ENCODE measurements at regions not wholly inside any gene's neighbourhood (a gene's known extent, or its start where the extent isn't known, plus 50 kb on each side); places are given as distances from the start of the nearest gene placed in this dataset.

- Histone ChIP-seq H3K79me1 (ENCODE audit: low read depth, low read length) (no peaks in the 10 kb centered on the region), H3K27me3 (replicated peaks in 1 of 4; ENCODE audit: control insufficient read depth in 3 of 4, extremely low read depth in 1 of 4, insufficient read depth in 3 of 4, low read length in 3 of 4) (no peaks in the 10 kb centered on the region), H3K9me3 (ENCODE audit: insufficient read depth in 2 of 2, low read depth in 1 of 2, low read length in 1 of 2) (no peaks in the 10 kb centered on the region), H4K5ac (ENCODE audit: insufficient read length, low read depth, low read length) (no peak overlapping the region), H4K8ac (ENCODE audit: extremely low read depth, insufficient read depth, low read length) (no peak overlapping the region), H3K27ac (ENCODE audit: low read depth, low read length) (no peak overlapping the region), H2AFZ (ENCODE audit: low read length) (no peak overlapping the region), H3K14ac (ENCODE audit: insufficient read length) (no peak overlapping the region), H3K23ac (ENCODE audit: insufficient read length) (no peak overlapping the region), H3K4me1 (replicated peaks in 1 of 4; ENCODE audit: control insufficient read depth in 3 of 4, insufficient read depth in 4 of 4, low read length in 3 of 4) (peaks cover 5 to 16% (median 5%) of the 10 kb centered on the region in 4 experiments; a peak in 6 of 7 replicates), H2BK120ac (replicated peaks; ENCODE audit: low read depth, low read length) (no peak overlapping the region), H2BK12ac (ENCODE audit: low read depth, low read length) (peak overlapping the region; percentile 11; the same call in 1 of the 2 replicates), H2AK5ac (ENCODE audit: low read depth, low read length) (no peak overlapping the region), H2BK20ac (ENCODE audit: low read length) (0 out of 2 replicates have a peak overlapping the region, but pooled peaks have one; percentile 17), H3K4me2 (ENCODE audit: insufficient read depth in 1 of 2, low read depth in 2 of 2, low read length in 2 of 2) (no peak overlapping the region), H2BK15ac (ENCODE audit: low read length) (no peak overlapping the region), H3K79me2 (ENCODE audit: control insufficient read depth in 1 of 2, insufficient read depth in 2 of 2, low read length in 2 of 2) (no peaks in the 10 kb centered on the region), H3K4ac (replicated peaks; ENCODE audit: insufficient read length, low read depth, low read length) (no peak overlapping the region), H3K56ac (replicated peaks; ENCODE audit: insufficient read length, low read depth, low read length) (no peak overlapping the region), H3K36me3 (ENCODE audit: control insufficient read depth in 2 of 4, insufficient read depth in 4 of 4, low read length in 3 of 4) (no peaks in the 10 kb centered on the region), H3K23me2 (ENCODE audit: low read depth, low read length) (no peaks in the 10 kb centered on the region), H4K20me1 (replicated peaks in 1 of 2; ENCODE audit: control insufficient read depth in 1 of 2, insufficient read depth in 2 of 2, low read length in 2 of 2) (no peaks in the 10 kb centered on the region), H3K9ac (replicated peaks in 1 of 4; ENCODE audit: extremely low read depth in 1 of 4, low read depth in 3 of 4, low read length in 3 of 4) (no peak overlapping the region), H2BK5ac (ENCODE audit: low read depth, low read length) (no peak overlapping the region), H4K91ac (replicated peaks; ENCODE audit: insufficient read length, low read length) (no peak overlapping the region), H3K18ac (ENCODE audit: extremely low read depth, low read length) (peak overlapping the region; percentile 22; the same call in 1 of the 2 replicates), H3K4me3 (ENCODE audit: extremely low read depth in 1 of 4, insufficient read depth in 2 of 4, low read depth in 3 of 4, low read length in 4 of 4) (no peak overlapping the region)
- ChIA-PET POLR2A (ENCODE audit: partially characterized antibody) (interaction anchor here (1.0 to 1.2 kb wide), 2 partner anchors 10 to 59 kb away, joined by 3 read pairs; no protein-coding TSS in a partner anchor), CTCF (ENCODE audit: partially characterized antibody) (interaction anchor here (1.1 to 10.4 kb wide), 4 partner anchors 11 to 316 kb away, joined by 3 to 98 read pairs (median 4); partner anchors contain the start of gene TIAM2)
- FAIRE-seq = no peak
- TF ChIP-seq, protein P1, sequence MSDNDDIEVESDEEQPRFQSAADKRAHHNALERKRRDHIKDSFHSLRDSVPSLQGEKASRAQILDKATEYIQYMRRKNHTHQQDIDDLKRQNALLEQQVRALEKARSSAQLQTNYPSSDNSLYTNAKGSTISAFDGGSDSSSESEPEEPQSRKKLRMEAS (IDR thresholded peaks at IDR 0.05) = no peak
- WGBS, 2 experiments (ENCODE audit: extremely low coverage in 1 of 2, insufficient coverage in 1 of 2, insufficient read length in 1 of 2, insufficient replicate concordance in 2 of 2, low coverage in 1 of 2, low lambda C conversion rate in 2 of 2, missing lambda C conversion rate in 1 of 2) = 87% methylated on average over 10 of the region's 10 CpGs; no CpG with 5 or more reads in 1 of the 2 experiments
- no peak for DNase-seq (ENCODE audit: low read depth in 1 of 2, low spot score in 2 of 2)
Observed at GRCh38 chr6:154933181-154933827, 61.8 kb upstream of the TIAM2 start.

Measured in H1 (cell line).